Activated CD8-positive, alpha-beta memory T cell treated with anti-CD3 and anti-CD28 coated beads, Interleukin-2, amount 50 U/mL, for 48 hours (primary cell): ENCODE measurements at regions not wholly inside any gene's neighbourhood (a gene's known extent, or its start where the extent isn't known, plus 50 kb on each side); places are given as distances from the start of the nearest gene placed in this dataset.

Experiments
- DNase-seq: peaks from one replicate; pipeline ENCODE4 v3.0.0-alpha.2; 2020

- DNase-seq = no peak
These were observed 88.8 kb upstream of the GALNT18 start for GRCh38 chr11:11710556-11710955.

GRCh38 chr11:11709447-11710239, 87.8 kb upstream of the GALNT18 start:
- no peak for DNase-seq

GRCh38 chr11:11708256-11708655, 86.5 kb upstream of the GALNT18 start:
- no peak for DNase-seq

- DNase-seq = no peak
These were observed 84.2 kb upstream of the GALNT18 start for GRCh38 chr11:11706028-11706427.

GRCh38 chr11:11703885-11704284, 82.1 kb upstream of the GALNT18 start:
- no peak for DNase-seq

GRCh38 chr11:11701070-11701469, 79.3 kb upstream of the GALNT18 start:
- DNase-seq = no peak

- DNase-seq = no peak
These were observed 76.0 kb upstream of the GALNT18 start for GRCh38 chr11:11697796-11698195.

GRCh38 chr11:11691296-11692151, 69.7 kb upstream of the GALNT18 start:
- no peak for DNase-seq

GRCh38 chr11:11681536-11681935, 59.7 kb upstream of the GALNT18 start:
- no peak for DNase-seq

GRCh38 chr11:11677672-11678356, 56.0 kb upstream of the GALNT18 start:
- no peak for DNase-seq

GRCh38 chr11:11675671-11676181, 53.9 kb upstream of the GALNT18 start:
- no peak for DNase-seq

- DNase-seq = no peak
These were observed 51.0 kb upstream of the GALNT18 start for GRCh38 chr11:11672789-11673188.

GRCh38 chr11:11672101-11672500, 50.3 kb upstream of the GALNT18 start:
- no peak for DNase-seq
